AG04450 (cell line): ENCODE measurements at regions not wholly inside any gene's neighbourhood (a gene's known extent, or its start where the extent isn't known, plus 50 kb on each side); places are given as distances from the start of the nearest gene placed in this dataset.

Experiments
- CTCF ChIA-PET: fragments of 300-600, 350-600 bp; formaldehyde crosslinking; extraction: SDS; loops from one replicate; lab custom pipeline; 2022; ENCODE audit warnings: antibody characterized with exemption, inconsistent platforms; lab: Charles Lee
- POLR2A ChIA-PET: fragments of 350-600 bp; formaldehyde crosslinking; extraction: SDS; loops from one replicate; lab custom pipeline; 2021; ENCODE audit warnings: antibody characterized with exemption, inconsistent platforms; lab: Yijun Ruan, JAX
- DNase-seq: peaks from one replicate; pipeline ENCODE4 v3.0.0-alpha.2; 2011; ENCODE audit warnings: low read depth, low spot score
- H3K27ac ChIP-seq: one replicate; pipeline ENCODE4 v1.5.1; 2012; ENCODE audit warnings: low read depth, low read length, control low read depth
- H3K27me3 ChIP-seq: one replicate; pipeline ENCODE4 v1.6.0; 2012; ENCODE audit warnings: low read length; ENCODE audit not compliant: control insufficient read depth, insufficient read depth
- H3K4me3 ChIP-seq: 2 replicates; pipeline ENCODE4 v1.5.1; 2011; ENCODE audit warnings: mild to moderate bottlenecking, low read depth, low read length, control low read depth
- H3K9me3 ChIP-seq: 2 replicates; pipeline ENCODE4 v1.5.1; 2012; ENCODE audit warnings: low read length; ENCODE audit not compliant: control insufficient read depth, insufficient read depth
- TF ChIP-seq, protein P1 (sequence below): IDR thresholded peaks from 2 replicates; pipeline ENCODE4 v1.5.1; 2011; ENCODE audit warnings: low read depth, low read length, control low read depth, inconsistent platforms

DNA sequence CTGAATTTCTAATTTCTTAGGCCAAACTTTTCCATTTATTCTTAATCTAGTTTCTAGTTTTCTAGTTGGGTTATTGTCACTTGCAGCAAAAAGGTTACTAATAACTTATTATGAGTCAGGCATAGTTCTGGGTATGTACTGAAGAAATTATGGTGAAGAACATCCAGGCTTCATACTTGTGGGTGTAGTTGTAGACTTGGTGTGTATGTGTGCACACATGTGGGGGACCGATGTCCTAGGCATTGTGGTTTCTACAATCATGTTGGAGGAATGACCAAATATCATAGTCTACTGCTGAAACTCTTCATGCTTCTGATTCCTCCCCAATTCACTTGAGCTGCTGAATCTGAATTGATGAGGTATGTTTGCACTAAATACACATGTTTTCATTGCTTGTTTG is 141.2 kb downstream of the PMAIP1 start:
- H3K4me3 ChIP-seq: no peak overlapping the region
- no peak for DNase-seq
- ChIA-PET CTCF (interaction anchor here (1.0 kb wide), 1 partner anchor 19 kb away, joined by 4 read pairs; no protein-coding TSS in a partner anchor), POLR2A (no interaction called here)
- TF ChIP-seq, protein P1, sequence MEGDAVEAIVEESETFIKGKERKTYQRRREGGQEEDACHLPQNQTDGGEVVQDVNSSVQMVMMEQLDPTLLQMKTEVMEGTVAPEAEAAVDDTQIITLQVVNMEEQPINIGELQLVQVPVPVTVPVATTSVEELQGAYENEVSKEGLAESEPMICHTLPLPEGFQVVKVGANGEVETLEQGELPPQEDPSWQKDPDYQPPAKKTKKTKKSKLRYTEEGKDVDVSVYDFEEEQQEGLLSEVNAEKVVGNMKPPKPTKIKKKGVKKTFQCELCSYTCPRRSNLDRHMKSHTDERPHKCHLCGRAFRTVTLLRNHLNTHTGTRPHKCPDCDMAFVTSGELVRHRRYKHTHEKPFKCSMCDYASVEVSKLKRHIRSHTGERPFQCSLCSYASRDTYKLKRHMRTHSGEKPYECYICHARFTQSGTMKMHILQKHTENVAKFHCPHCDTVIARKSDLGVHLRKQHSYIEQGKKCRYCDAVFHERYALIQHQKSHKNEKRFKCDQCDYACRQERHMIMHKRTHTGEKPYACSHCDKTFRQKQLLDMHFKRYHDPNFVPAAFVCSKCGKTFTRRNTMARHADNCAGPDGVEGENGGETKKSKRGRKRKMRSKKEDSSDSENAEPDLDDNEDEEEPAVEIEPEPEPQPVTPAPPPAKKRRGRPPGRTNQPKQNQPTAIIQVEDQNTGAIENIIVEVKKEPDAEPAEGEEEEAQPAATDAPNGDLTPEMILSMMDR: no peak
- no peaks in the 10 kb centered on the region for H3K27me3 ChIP-seq
- H3K9me3 ChIP-seq: no peaks in the 10 kb centered on the region
- H3K27ac ChIP-seq: no peak overlapping the region

DNA sequence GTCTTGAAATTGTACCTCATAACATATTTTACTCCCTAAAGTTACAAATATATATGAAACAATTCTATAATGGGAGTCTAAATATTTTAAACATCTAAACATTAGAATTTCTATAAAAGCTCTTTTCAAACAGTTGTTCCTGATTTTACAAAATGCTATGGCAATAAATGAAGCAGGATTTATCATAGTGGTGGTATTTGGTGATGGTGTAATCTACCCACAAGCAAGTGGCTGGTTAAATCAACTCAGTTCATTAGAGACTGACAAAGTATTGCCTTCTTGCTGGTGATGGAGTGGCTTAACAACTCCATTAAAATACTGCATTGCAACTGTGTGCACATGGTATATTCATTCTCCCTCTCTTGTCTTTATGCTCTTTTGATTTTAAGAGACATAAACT is 138.9 kb downstream of the PMAIP1 start:
- POLR2A ChIA-PET: no interaction called here
- no peak overlapping the region for H3K4me3 ChIP-seq
- no peaks in the 10 kb centered on the region for H3K9me3 ChIP-seq
- TF ChIP-seq, protein P1: no peak
- CTCF ChIA-PET: interaction anchor here (1.9 kb wide), 1 partner anchor 43 kb away, joined by 8 read pairs; no protein-coding TSS in a partner anchor
- H3K27me3 ChIP-seq: no peaks in the 10 kb centered on the region
- no peak for DNase-seq
- H3K27ac ChIP-seq: no peak overlapping the region

DNA sequence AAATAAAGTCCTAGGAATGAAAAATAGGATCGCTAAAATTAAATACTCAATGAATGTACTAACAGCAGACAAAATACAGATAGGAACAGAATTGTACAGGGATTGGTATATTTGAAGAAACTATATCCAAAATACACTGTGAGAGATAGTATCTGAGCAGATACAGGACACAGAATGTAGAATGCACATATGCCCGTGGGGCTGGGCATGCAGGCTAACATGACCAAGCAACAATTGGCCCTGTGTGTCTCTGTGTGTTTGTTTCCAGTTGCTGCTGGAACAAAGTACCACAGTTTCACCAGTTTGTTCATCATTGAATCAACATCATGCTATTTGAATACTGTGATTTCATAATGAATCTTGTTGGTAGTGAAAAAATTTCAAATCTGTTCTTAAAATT is 127.6 kb downstream of the PMAIP1 start:
- H3K27ac ChIP-seq: no peak overlapping the region
- ChIA-PET CTCF (no interaction called here), POLR2A (no interaction called here)
- H3K9me3 ChIP-seq: no peaks in the 10 kb centered on the region
- no peaks in the 10 kb centered on the region for H3K27me3 ChIP-seq
- no peak overlapping the region for H3K4me3 ChIP-seq
- DNase-seq: no peak
- TF ChIP-seq, protein P1: no peak

DNA sequence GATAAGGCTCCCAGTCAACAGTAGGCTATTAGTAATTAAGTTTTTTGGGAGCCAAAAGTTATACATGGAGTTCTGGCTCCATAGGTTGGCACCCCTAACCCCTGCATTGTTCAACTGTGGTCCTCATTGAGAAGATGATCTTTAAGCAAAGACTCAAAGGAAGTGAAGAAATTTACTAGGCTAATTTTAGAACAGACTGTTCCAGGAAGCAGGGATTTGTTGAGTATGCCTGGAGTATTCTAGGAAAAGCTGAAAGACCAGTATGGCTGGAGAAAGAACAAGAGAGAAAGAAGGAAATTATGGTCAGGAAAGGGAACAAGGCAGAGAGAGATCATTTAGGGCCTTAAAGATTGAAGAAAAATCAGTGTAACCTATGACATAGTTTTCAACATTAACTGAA is 125.1 kb downstream of the PMAIP1 start:
- Histone ChIP-seq H3K27ac (no peak overlapping the region), H3K27me3 (no peaks in the 10 kb centered on the region), H3K4me3 (no peak overlapping the region), H3K9me3 (no peaks in the 10 kb centered on the region)
- ChIA-PET POLR2A (no interaction called here), CTCF (no interaction called here)
- no peak for DNase-seq
- TF ChIP-seq, protein P1: no peak

DNA sequence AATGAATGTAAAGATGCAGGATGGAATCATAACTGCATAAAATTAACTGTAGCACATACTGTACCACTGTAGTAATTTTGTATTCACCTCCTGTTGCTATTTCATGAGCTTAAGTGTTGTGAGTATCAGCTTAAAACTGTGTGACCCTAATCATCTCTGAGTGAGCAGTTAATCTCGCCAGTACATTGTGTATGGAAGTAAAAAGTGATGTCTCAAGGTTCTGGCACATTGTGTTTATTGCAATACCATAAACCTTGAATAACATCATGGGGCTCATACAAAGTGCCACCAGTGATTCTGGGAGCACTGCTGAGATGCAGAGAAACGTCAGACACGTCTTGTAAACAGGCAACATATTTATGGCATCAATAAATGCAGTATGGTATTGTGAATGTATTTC is 124.5 kb downstream of the PMAIP1 start:
- Histone ChIP-seq H3K27ac (no peak overlapping the region), H3K9me3 (no peaks in the 10 kb centered on the region), H3K4me3 (no peak overlapping the region), H3K27me3 (no peaks in the 10 kb centered on the region)
- POLR2A ChIA-PET: no interaction called here
- TF ChIP-seq, protein P1: no peak
- no peak for DNase-seq
- CTCF ChIA-PET: no interaction called here
